ENCODE measurements at regions not wholly inside any gene's neighbourhood (a gene's known extent, or its start where the extent isn't known, plus 50 kb on each side); places are given as distances from the start of the nearest gene placed in this dataset.

DNA sequence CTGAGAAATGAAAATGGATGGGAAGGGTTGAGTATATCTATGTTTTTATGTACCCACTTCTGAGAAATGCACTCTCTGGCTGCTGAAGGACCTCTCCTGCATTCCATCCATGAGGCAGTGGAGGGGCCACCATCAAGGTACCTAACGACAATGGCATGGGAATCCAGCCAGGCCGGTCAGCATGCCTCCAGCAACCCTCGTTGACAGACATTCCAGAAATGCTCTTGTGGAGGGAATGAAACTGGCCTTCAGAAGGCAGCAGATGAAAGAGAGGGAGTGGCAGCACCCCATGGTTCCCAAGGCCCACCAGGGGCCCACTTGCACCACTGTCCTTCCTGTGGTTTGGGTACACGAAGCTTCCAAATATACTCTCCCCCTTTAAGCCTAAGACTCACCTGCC is 269.0 kb downstream of the ARHGAP12 start:
- H3K27ac ChIP-seq (ENCODE audit: extremely low read depth, low read depth, low read length), result no peak overlapping the region
- CTCF ChIA-PET (ENCODE audit: low intra/inter-chr PET ratio), result no interaction called here
- no peak for TF ChIP-seq MTA2 (IDR thresholded peaks at IDR 0.05; ENCODE audit: low read depth)
- TF ChIP-seq NFIC (IDR thresholded peaks at IDR 0.05), result no peak
- no peak for TF ChIP-seq NR2F6 (CRISPR knock-in tag; IDR thresholded peaks at IDR 0.05)
- no peak for TF ChIP-seq PRPF4 (IDR thresholded peaks at IDR 0.05; ENCODE audit: insufficient read depth, low read depth, low read length, poor library complexity, severe bottlenecking)
- TF ChIP-seq, protein P1, sequence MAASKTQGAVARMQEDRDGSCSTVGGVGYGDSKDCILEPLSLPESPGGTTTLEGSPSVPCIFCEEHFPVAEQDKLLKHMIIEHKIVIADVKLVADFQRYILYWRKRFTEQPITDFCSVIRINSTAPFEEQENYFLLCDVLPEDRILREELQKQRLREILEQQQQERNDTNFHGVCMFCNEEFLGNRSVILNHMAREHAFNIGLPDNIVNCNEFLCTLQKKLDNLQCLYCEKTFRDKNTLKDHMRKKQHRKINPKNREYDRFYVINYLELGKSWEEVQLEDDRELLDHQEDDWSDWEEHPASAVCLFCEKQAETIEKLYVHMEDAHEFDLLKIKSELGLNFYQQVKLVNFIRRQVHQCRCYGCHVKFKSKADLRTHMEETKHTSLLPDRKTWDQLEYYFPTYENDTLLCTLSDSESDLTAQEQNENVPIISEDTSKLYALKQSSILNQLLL (CRISPR knock-in tag; IDR thresholded peaks at IDR 0.05; ENCODE audit: borderline replicate concordance), result no peak
- no peak for TF ChIP-seq TGIF2 (CRISPR knock-in tag; IDR thresholded peaks at IDR 0.05)
- TF ChIP-seq, protein P2, sequence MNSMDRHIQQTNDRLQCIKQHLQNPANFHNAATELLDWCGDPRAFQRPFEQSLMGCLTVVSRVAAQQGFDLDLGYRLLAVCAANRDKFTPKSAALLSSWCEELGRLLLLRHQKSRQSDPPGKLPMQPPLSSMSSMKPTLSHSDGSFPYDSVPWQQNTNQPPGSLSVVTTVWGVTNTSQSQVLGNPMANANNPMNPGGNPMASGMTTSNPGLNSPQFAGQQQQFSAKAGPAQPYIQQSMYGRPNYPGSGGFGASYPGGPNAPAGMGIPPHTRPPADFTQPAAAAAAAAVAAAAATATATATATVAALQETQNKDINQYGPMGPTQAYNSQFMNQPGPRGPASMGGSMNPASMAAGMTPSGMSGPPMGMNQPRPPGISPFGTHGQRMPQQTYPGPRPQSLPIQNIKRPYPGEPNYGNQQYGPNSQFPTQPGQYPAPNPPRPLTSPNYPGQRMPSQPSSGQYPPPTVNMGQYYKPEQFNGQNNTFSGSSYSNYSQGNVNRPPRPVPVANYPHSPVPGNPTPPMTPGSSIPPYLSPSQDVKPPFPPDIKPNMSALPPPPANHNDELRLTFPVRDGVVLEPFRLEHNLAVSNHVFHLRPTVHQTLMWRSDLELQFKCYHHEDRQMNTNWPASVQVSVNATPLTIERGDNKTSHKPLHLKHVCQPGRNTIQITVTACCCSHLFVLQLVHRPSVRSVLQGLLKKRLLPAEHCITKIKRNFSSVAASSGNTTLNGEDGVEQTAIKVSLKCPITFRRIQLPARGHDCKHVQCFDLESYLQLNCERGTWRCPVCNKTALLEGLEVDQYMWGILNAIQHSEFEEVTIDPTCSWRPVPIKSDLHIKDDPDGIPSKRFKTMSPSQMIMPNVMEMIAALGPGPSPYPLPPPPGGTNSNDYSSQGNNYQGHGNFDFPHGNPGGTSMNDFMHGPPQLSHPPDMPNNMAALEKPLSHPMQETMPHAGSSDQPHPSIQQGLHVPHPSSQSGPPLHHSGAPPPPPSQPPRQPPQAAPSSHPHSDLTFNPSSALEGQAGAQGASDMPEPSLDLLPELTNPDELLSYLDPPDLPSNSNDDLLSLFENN (IDR thresholded peaks at IDR 0.05; ENCODE audit: low read depth in 2 of 2, low read length in 2 of 2), result no peak
- TF ChIP-seq, protein P3, sequence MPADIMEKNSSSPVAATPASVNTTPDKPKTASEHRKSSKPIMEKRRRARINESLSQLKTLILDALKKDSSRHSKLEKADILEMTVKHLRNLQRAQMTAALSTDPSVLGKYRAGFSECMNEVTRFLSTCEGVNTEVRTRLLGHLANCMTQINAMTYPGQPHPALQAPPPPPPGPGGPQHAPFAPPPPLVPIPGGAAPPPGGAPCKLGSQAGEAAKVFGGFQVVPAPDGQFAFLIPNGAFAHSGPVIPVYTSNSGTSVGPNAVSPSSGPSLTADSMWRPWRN (IDR thresholded peaks at IDR 0.05; ENCODE audit: low read depth), result no peak
- no peak for TF ChIP-seq CTBP1 (IDR thresholded peaks at IDR 0.05; ENCODE audit: borderline replicate concordance)
- TF ChIP-seq ZNF239 (CRISPR knock-in tag; IDR thresholded peaks at IDR 0.05), result no peak
- TF ChIP-seq RBM39 (optimal IDR thresholded peaks at IDR 0.05; ENCODE audit: low read depth, low read length), result no peak
- no peaks in the 10 kb centered on the region for H3K9me3 ChIP-seq (replicated peaks; ENCODE audit: control insufficient read depth, insufficient read depth, low read depth, low read length)
- in situ Hi-C loops (cut with MboI) (no loop called here), intact Hi-C loops (cut with micrococcal nuclease) (no loop called here)
- POLR2A ChIA-PET, result no interaction called here
- no TSS peak for BruUV-seq (replicated peaks)
- no peak for ATAC-seq
- DNase-seq (ENCODE audit: extremely low read depth in 1 of 4, low spot score in 3 of 4), result no peak
- no peaks in the 10 kb centered on the region for H4K20me1 ChIP-seq (replicated peaks; ENCODE audit: control insufficient read depth, insufficient read depth, low read length)
- H2AFZ ChIP-seq (ENCODE audit: low read depth, low read length), result no peak overlapping the region
- 0% methylated on average over 4 of the region's 4 CpGs for WGBS (ENCODE audit: insufficient coverage, low coverage, missing lambda C conversion rate)
- no peaks in the 10 kb centered on the region for H3K79me2 ChIP-seq (ENCODE audit: control insufficient read depth, insufficient read depth, low read length)
- H3K27me3 ChIP-seq (ENCODE audit: control insufficient read depth in 2 of 2, insufficient read depth in 2 of 2, low read length in 2 of 2), result no peaks in the 10 kb centered on the region; a peak in 1 of 5 replicates
- no peak overlapping the region for H3K9ac ChIP-seq (ENCODE audit: insufficient read depth in 1 of 2, low read depth in 2 of 2, low read length in 2 of 2)
- no peaks in the 10 kb centered on the region for H3K4me1 ChIP-seq (replicated peaks in 1 of 2; ENCODE audit: control insufficient read depth in 2 of 2, insufficient read depth in 2 of 2, low read length in 2 of 2)
- H3K4me2 ChIP-seq (ENCODE audit: insufficient read depth, low read length), result no peak overlapping the region
- FAIRE-seq, result no peak
- no peaks in the 10 kb centered on the region for H3K36me3 ChIP-seq (ENCODE audit: control insufficient read depth, insufficient read depth, low read length)
- no peak overlapping the region for H3K4me3 ChIP-seq
- H3K9me1 ChIP-seq (ENCODE audit: control insufficient read depth, insufficient read depth, low read length), result no peaks in the 10 kb centered on the region
